Fibroblast of lung (primary cell): ENCODE measurements at regions not wholly inside any gene's neighbourhood (a gene's known extent, or its start where the extent isn't known, plus 50 kb on each side); places are given as distances from the start of the nearest gene placed in this dataset.

ENCODE experiments used
- DNase-seq, 2 donors: peaks; one replicate each; pipeline versions ENCODE4 v3.0.0 to v3.0.0-alpha.2; 2010; ENCODE audit warnings: low read depth in 2 of 2
- H2AFZ ChIP-seq: 2 replicates; pipeline ENCODE4 v1.5.1; 2012; ENCODE audit warnings: low read length, control low read depth, inconsistent platforms
- H3K27ac ChIP-seq: 2 replicates; pipeline ENCODE4 v1.5.1; 2011; ENCODE audit warnings: low read length, control low read depth; ENCODE audit not compliant: insufficient read depth
- H3K27me3 ChIP-seq: 2 replicates; pipeline ENCODE4 v1.5.1; 2011; ENCODE audit warnings: mild to moderate bottlenecking, low read length; ENCODE audit not compliant: control insufficient read depth, insufficient read depth
- H3K36me3 ChIP-seq: 2 replicates; pipeline ENCODE4 v1.5.1; 2011; ENCODE audit warnings: low read length; ENCODE audit not compliant: control insufficient read depth, insufficient read depth
- H3K4me1 ChIP-seq: 2 replicates; pipeline ENCODE4 v1.5.1; 2011; ENCODE audit warnings: low read length; ENCODE audit not compliant: control insufficient read depth, insufficient read depth; ENCODE audit errors: extremely low read depth
- H3K4me2 ChIP-seq: 2 replicates; pipeline ENCODE4 v1.5.1; 2011; ENCODE audit warnings: low read length, control low read depth; ENCODE audit not compliant: insufficient read depth; ENCODE audit errors: extremely low read depth
- H3K4me3 ChIP-seq, 4 experiments: fragments of 200-600 bp in 1 of 4; sonication (generic) in 1 of 4; replicated peaks in 1 of 4; 2 replicates each; pipeline ENCODE4 v1.5.1; 2011 to 2016; ENCODE audit warnings: low read length in 4 of 4, low read depth in 3 of 4, mild to moderate bottlenecking in 3 of 4, control low read depth in 2 of 4, inconsistent platforms in 1 of 4, mixed read lengths in 1 of 4; ENCODE audit not compliant: insufficient read depth in 1 of 4; ENCODE audit errors: control extremely low read depth in 1 of 4
- H3K79me2 ChIP-seq: 2 replicates; pipeline ENCODE4 v1.5.1; 2012; ENCODE audit warnings: mild to moderate bottlenecking, low read length, inconsistent platforms; ENCODE audit not compliant: control insufficient read depth, insufficient read depth
- H3K9ac ChIP-seq: 2 replicates; pipeline ENCODE4 v1.5.1; 2011; ENCODE audit warnings: mild to moderate bottlenecking, low read length, control low read depth; ENCODE audit not compliant: insufficient read depth
- H3K9me3 ChIP-seq: 2 replicates; pipeline ENCODE4 v1.5.1; 2012; ENCODE audit warnings: low read depth, low read length; ENCODE audit not compliant: control insufficient read depth, insufficient read depth
- H4K20me1 ChIP-seq: 2 replicates; pipeline ENCODE4 v1.5.1; 2011; ENCODE audit warnings: low read length; ENCODE audit not compliant: control insufficient read depth, insufficient read depth; ENCODE audit errors: extremely low read depth
- EZH2 ChIP-seq: IDR thresholded peaks from 2 replicates; pipeline ENCODE4 v1.5.1; 2012; ENCODE audit warnings: low read length, control low read depth, mild to moderate bottlenecking; ENCODE audit errors: missing control alignments
- TF ChIP-seq, protein P1 (sequence below), 2 donors: IDR thresholded peaks in 1 of 2; conservative IDR thresholded peaks in 1 of 2; 1 replicate in 1 of 2; 2 replicates in 1 of 2; pipeline ENCODE4 v1.5.1; 2011 to 2012; ENCODE audit warnings: low read length in 2 of 2, control low read depth in 1 of 2, inconsistent platforms in 1 of 2, low read depth in 1 of 2, mild to moderate bottlenecking in 1 of 2

GRCh38 chr5:67263656-67264408, 67.2 kb upstream of the CD180 start:
- H3K4me2 ChIP-seq: no peak overlapping the region
- H3K79me2 ChIP-seq: no peaks in the 10 kb centered on the region
- H3K4me3 ChIP-seq: no peak overlapping the region
- no peaks in the 10 kb centered on the region for H3K36me3 ChIP-seq
- H3K4me1 ChIP-seq: peaks cover 13% of the 10 kb centered on the region
- no peak overlapping the region for H3K27ac ChIP-seq
- no peak overlapping the region for H3K9ac ChIP-seq
- H4K20me1 ChIP-seq: no peaks in the 10 kb centered on the region
- no peaks in the 10 kb centered on the region for H3K27me3 ChIP-seq
- TF ChIP-seq, protein P1, sequence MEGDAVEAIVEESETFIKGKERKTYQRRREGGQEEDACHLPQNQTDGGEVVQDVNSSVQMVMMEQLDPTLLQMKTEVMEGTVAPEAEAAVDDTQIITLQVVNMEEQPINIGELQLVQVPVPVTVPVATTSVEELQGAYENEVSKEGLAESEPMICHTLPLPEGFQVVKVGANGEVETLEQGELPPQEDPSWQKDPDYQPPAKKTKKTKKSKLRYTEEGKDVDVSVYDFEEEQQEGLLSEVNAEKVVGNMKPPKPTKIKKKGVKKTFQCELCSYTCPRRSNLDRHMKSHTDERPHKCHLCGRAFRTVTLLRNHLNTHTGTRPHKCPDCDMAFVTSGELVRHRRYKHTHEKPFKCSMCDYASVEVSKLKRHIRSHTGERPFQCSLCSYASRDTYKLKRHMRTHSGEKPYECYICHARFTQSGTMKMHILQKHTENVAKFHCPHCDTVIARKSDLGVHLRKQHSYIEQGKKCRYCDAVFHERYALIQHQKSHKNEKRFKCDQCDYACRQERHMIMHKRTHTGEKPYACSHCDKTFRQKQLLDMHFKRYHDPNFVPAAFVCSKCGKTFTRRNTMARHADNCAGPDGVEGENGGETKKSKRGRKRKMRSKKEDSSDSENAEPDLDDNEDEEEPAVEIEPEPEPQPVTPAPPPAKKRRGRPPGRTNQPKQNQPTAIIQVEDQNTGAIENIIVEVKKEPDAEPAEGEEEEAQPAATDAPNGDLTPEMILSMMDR (conservative IDR thresholded peaks at IDR 0.05 in 1 of 2, IDR thresholded peaks at IDR 0.05 in 1 of 2; ENCODE audit: low read depth in 1 of 2, low read length in 2 of 2): no peak
- TF ChIP-seq EZH2: no peak
- no peaks in the 10 kb centered on the region for H3K9me3 ChIP-seq
- H2AFZ ChIP-seq: no peak overlapping the region
- no peak for DNase-seq

- H3K36me3 ChIP-seq: no peaks in the 10 kb centered on the region
- no peaks in the 10 kb centered on the region for H3K9me3 ChIP-seq
- H2AFZ ChIP-seq: no peak overlapping the region
These were observed 66.4 kb upstream of the CD180 start for GRCh38 chr5:67262956-67263355.

GRCh38 chr5:67262206-67262605, 65.6 kb upstream of the CD180 start:
- Histone ChIP-seq H3K4me2 (no peak overlapping the region), H3K9me3 (no peaks in the 10 kb centered on the region), H3K27me3 (no peaks in the 10 kb centered on the region), H3K4me3 (no peak overlapping the region), H3K27ac (no peak overlapping the region), H3K4me1 (peaks cover 3% of the 10 kb centered on the region), H3K36me3 (no peaks in the 10 kb centered on the region), H3K9ac (no peak overlapping the region), H2AFZ (no peak overlapping the region), H4K20me1 (no peaks in the 10 kb centered on the region), H3K79me2 (no peaks in the 10 kb centered on the region)
- DNase-seq: no peak
- TF ChIP-seq, protein P1 (conservative IDR thresholded peaks at IDR 0.05 in 1 of 2, IDR thresholded peaks at IDR 0.05 in 1 of 2; ENCODE audit: low read depth in 1 of 2, low read length in 2 of 2): no peak
- TF ChIP-seq EZH2: no peak

More at GRCh38 chr5:67262956-67263355, 66.4 kb upstream of the CD180 start:
- Histone ChIP-seq H4K20me1 (no peaks in the 10 kb centered on the region), H3K27me3 (no peaks in the 10 kb centered on the region), H3K4me3 (no peak overlapping the region), H3K4me1 (peaks cover 11% of the 10 kb centered on the region), H3K27ac (no peak overlapping the region), H3K9ac (no peak overlapping the region), H3K4me2 (no peak overlapping the region), H3K79me2 (no peaks in the 10 kb centered on the region)
- peak in 1 of 2 donors; percentile 49 for DNase-seq
- TF ChIP-seq EZH2: no peak
- TF ChIP-seq, protein P1 (conservative IDR thresholded peaks at IDR 0.05 in 1 of 2, IDR thresholded peaks at IDR 0.05 in 1 of 2; ENCODE audit: low read depth in 1 of 2, low read length in 2 of 2): no peak
